HG02870 (cell line): ENCODE measurements at regions not wholly inside any gene's neighbourhood (a gene's known extent, or its start where the extent isn't known, plus 50 kb on each side); places are given as distances from the start of the nearest gene placed in this dataset.
"Not testable (repeated sequence)": the region's sequence is repeated elsewhere in the genome, so short reads cannot be mapped to it uniquely, and the experiment has no call there.

Experiments used
- ATAC-seq: cut with Tn5 transposase; IDR thresholded peaks from one replicate; pipeline ENCODE4 v1.9.1; 2021; ENCODE audit warnings: mild to moderate bottlenecking, moderate library complexity; ENCODE audit not compliant: unreplicated experiment

GRCh38 chr20:53857723-53858236 lies 212.6 kb downstream of the BCAS1 start:
- no peak for ATAC-seq

- no peak for ATAC-seq
Observed at GRCh38 chr20:53856300-53857295, 213.8 kb downstream of the BCAS1 start.

GRCh38 chr20:53855733-53856132 lies 214.7 kb downstream of the BCAS1 start:
- ATAC-seq = no peak

GRCh38 chr20:53854609-53854926 lies 215.8 kb downstream of the BCAS1 start:
- not testable (repeated sequence) for ATAC-seq

GRCh38 chr20:53853111-53853713 lies 217.2 kb downstream of the BCAS1 start:
- ATAC-seq = no peak

- ATAC-seq = no peak
Observed at GRCh38 chr20:53852691-53853090, 217.7 kb downstream of the BCAS1 start.

- no peak for ATAC-seq
Observed at GRCh38 chr20:53852014-53852413, 218.4 kb downstream of the BCAS1 start.

- no peak for ATAC-seq
Observed at GRCh38 chr20:53850319-53850718, 220.1 kb downstream of the BCAS1 start.

- no peak for ATAC-seq
Observed at GRCh38 chr20:53849471-53850059, 220.8 kb downstream of the BCAS1 start.

GRCh38 chr20:53848304-53848703 lies 222.1 kb downstream of the BCAS1 start:
- ATAC-seq = no peak

GRCh38 chr20:53847837-53848170 lies 222.6 kb downstream of the BCAS1 start:
- ATAC-seq = peak; percentile 28

- peak; percentile 41 for ATAC-seq
Observed at GRCh38 chr20:53847139-53847836, 223.1 kb downstream of the BCAS1 start.

GRCh38 chr20:53846640-53847039 lies 223.8 kb downstream of the BCAS1 start:
- no peak for ATAC-seq

GRCh38 chr20:53845980-53846379 lies 224.4 kb downstream of the BCAS1 start:
- no peak for ATAC-seq

GRCh38 chr20:53844259-53844658 lies 226.1 kb downstream of the BCAS1 start:
- ATAC-seq = no peak

- ATAC-seq = no peak
Observed at GRCh38 chr20:53843645-53844044, 226.7 kb downstream of the BCAS1 start.

- ATAC-seq = no peak
Observed at GRCh38 chr20:53842301-53843099, 227.9 kb downstream of the BCAS1 start.

GRCh38 chr20:53841741-53842140 lies 228.7 kb downstream of the BCAS1 start:
- ATAC-seq = no peak

GRCh38 chr20:53840532-53840931 lies 229.9 kb downstream of the BCAS1 start:
- no peak for ATAC-seq

- ATAC-seq = peak; percentile 54
Observed at GRCh38 chr20:53839423-53840176, 230.8 kb downstream of the BCAS1 start.
